ENCODE measurements at regions not wholly inside any gene's neighbourhood (a gene's known extent, or its start where the extent isn't known, plus 50 kb on each side); places are given as distances from the start of the nearest gene placed in this dataset.

GRCh38 chr7:68425377-68425776 lies 1172.9 kb upstream of the AUTS2 start:
- no peak for TF ChIP-seq CTCF (IDR thresholded peaks at IDR 0.05; ENCODE audit: insufficient read depth, low read depth, low read length)
- no peak for TF ChIP-seq EZH2 (IDR thresholded peaks at IDR 0.05; ENCODE audit: insufficient read depth, low read length)

All from astrocyte (in vitro differentiated cells and primary cell).